Pancreas (tissue), 10 donors: ENCODE measurements at regions not wholly inside any gene's neighbourhood (a gene's known extent, or its start where the extent isn't known, plus 50 kb on each side); places are given as distances from the start of the nearest gene placed in this dataset.
"Not testable (repeated sequence)": the region's sequence is repeated elsewhere in the genome, so short reads cannot be mapped to it uniquely, and the experiment has no call there.

Experiments used
- ATAC-seq, 4 donors: fragments of 200-7000 bp; cut with Tn5 transposase; one replicate each; pipeline versions ENCODE4 v1.8.0 to v1.9.1; 2020; ENCODE audit warnings: mild to moderate bottlenecking in 4 of 4, moderate library complexity in 4 of 4
- DNase-seq, 6 donors: peaks; one replicate each; pipeline ENCODE4 v3.0.0-alpha.2; 2020
- FAIRE-seq: peaks from 2 replicates; lab custom pipeline; 2012; peaks lifted over from hg19 to GRCh38; lab: Jason Lieb, UNC
- H3K27ac ChIP-seq, 4 donors: fragments of 200-600 bp; sonication (generic); 1 replicate in 3 of 4; 2 replicates in 1 of 4; pipeline versions ENCODE4 v1.5.0 to v1.8.0; 2020
- H3K27me3 ChIP-seq, 4 donors: fragments of 200-600 bp; one replicate each; pipeline ENCODE4 v1.8.0; 2021
- H3K36me3 ChIP-seq, 3 donors: fragments of 200-600 bp; sonication (generic) in 1 of 3; one replicate each; pipeline versions ENCODE4 v1.5.0 to v1.8.0; 2020 to 2021
- H3K4me1 ChIP-seq, 3 donors: fragments of 200-600 bp; one replicate each; pipeline ENCODE4 v1.8.0; 2021
- H3K4me3 ChIP-seq, 4 donors: fragments of 200-600 bp; sonication (generic) in 2 of 4; one replicate each; pipeline versions ENCODE4 v1.5.0 to v1.8.0; 2020 to 2021
- H3K9me3 ChIP-seq, 4 donors: fragments of 200-600 bp; one replicate each; pipeline ENCODE4 v1.8.0; 2021
- CTCF ChIP-seq, 4 donors: fragments of 200-600 bp; sonication (generic) in 3 of 4; IDR thresholded peaks; one replicate each; pipeline versions ENCODE4 v1.5.0 to v1.8.0; 2021; ENCODE audit warnings: antibody characterized with exemption in 4 of 4
- WGBS, 2 donors: extraction: QIAGEN DNeasy Blood & Tissue Kit; methylation state at CpG; one replicate each; pipeline ENCODE4 v1.1.7; 2013; 5-methylcytosine and 5-hydroxymethylcytosine counted together
- intact Hi-C, 3 donors: fragments of 100-400 bp; cut with DNase I; formaldehyde crosslinking; loops; one replicate each; pipeline versions ENCODE4 v1.11.1 to v1.14.2; 2022
- donor health status: healthy with polysubstance abuse.
- donor health status: DM: no; HTN: no; CAD: no; lungs with moderate emphysema.
- donor health status: DM: no; HTN: no; CAD: no.
- donor health status: control.
- donor health status: control.
- donor health status: Bipolar disorder and iron deficiency.
- donor health status: DM: yes; HTN: yes; CAD: no.
- donor health status: DM: no; HTN: no; CAD: no.
- donor health status: DM: no; HTN: no; CAD: no.
- donor health status: DM: yes; HTN: yes; CAD: no.

GRCh38 chr18:28425886-28426285 is 249.0 kb upstream of the CDH2 start:
- intact Hi-C loops: no loop called here
- no peaks in the 10 kb centered on the region for H3K36me3 ChIP-seq
- H3K4me1 ChIP-seq: no peaks in the 10 kb centered on the region
- ATAC-seq (no peak), DNase-seq (no peak), FAIRE-seq (no peak)
- no peak overlapping the region for H3K4me3 ChIP-seq
- no peaks in the 10 kb centered on the region for H3K9me3 ChIP-seq
- 61 to 71% methylated on average over 5 of the region's 5 CpGs for WGBS, 2 donors
- no peak overlapping the region for H3K27ac ChIP-seq
- no peak for TF ChIP-seq CTCF (IDR thresholded peaks at IDR 0.05)
- H3K27me3 ChIP-seq: no peaks in the 10 kb centered on the region

- H3K27me3 ChIP-seq: no peaks in the 10 kb centered on the region
- DNase-seq (no peak), FAIRE-seq (no peak), ATAC-seq (no peak)
- no peak for TF ChIP-seq CTCF (IDR thresholded peaks at IDR 0.05)
- no peaks in the 10 kb centered on the region for H3K4me1 ChIP-seq
- H3K27ac ChIP-seq: no peak overlapping the region
- WGBS, 2 donors: 77 to 86% methylated on average over 2 of the region's 2 CpGs
- no peak overlapping the region for H3K4me3 ChIP-seq
- intact Hi-C loops: no loop called here
- no peaks in the 10 kb centered on the region for H3K36me3 ChIP-seq
- H3K9me3 ChIP-seq: no peaks in the 10 kb centered on the region
These were observed 245.6 kb upstream of the CDH2 start for GRCh38 chr18:28422577-28422976.

DNA sequence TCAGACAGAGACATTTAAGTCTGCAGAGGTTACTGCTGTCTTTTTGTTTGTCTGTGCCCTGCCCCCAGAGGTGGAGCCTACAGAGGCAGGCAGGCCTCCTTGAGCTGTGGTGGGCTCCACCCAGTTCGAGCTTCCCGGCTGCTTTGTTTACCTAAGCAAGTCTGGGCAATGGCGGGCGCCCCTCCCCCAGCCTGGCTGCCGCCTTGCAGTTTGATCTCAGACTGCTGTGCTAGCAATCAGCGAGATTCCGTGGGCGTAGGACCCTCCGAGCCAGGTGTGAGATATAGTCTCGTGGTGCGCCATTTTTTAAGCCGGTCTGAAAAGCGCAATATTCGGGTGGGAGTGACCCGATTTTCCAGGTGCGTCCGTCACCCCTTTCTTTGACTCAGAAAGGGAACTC is 245.0 kb upstream of the CDH2 start:
- WGBS, 2 donors: 68 to 73% methylated on average over 10 to 17 of the region's 17 CpGs
- not testable (repeated sequence) for FAIRE-seq

DNA sequence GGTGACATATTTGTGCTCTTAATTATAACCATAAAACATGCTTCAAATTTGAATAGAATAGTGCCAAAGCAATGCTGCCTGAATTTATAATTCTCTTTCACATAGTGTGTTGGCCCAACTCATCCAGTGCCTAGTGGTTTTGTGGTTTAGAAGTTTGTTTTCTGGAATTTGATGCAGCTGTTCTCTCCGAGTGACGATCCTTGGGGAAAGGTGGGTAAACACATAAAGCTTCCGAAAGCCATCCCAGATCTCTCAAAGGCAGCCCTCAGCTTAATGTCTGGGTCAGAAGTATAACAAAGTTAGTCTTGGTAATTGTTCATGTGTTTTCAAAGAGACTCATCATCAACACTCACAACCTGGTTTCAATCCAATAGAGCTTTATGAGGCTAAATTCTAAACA is 235.6 kb upstream of the CDH2 start:
- Histone ChIP-seq H3K9me3 (no peaks in the 10 kb centered on the region), H3K36me3 (no peaks in the 10 kb centered on the region), H3K27ac (no peak overlapping the region), H3K4me3 (no peak overlapping the region), H3K4me1 (no peaks in the 10 kb centered on the region), H3K27me3 (no peaks in the 10 kb centered on the region)
- ATAC-seq (no peak), FAIRE-seq (no peak), DNase-seq (no peak)
- WGBS, 2 donors: 55 to 71% methylated on average over 3 of the region's 3 CpGs
- no peak for TF ChIP-seq CTCF (IDR thresholded peaks at IDR 0.05)
- intact Hi-C loops: no loop called here

More for the DNA sequence above, 245.0 kb upstream of the CDH2 start:
- DNase-seq, H3K4me3 ChIP-seq, H3K36me3 ChIP-seq, H3K27ac ChIP-seq, ATAC-seq, H3K9me3 ChIP-seq, H3K27me3 ChIP-seq, H3K4me1 ChIP-seq, intact Hi-C loops: not testable (repeated sequence)

DNA sequence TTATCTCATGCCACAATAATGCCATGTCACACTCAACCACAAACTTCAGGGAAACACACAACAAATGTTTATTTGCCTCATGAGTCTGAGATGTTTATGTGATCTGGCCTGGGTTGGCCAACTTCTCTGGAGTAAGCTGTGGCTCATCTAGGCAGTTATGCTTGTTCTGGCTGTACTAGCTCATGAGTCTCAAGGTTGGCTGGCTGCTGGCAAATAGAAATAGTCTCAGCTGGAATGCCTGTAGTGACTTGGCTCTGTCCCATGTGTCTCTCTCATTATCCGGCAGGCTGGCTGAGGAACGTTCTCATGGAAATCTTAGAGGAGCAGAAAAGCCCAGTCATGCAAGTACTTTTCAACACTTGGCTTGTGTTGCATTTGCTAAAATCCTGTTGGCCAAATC is 234.9 kb upstream of the CDH2 start:
- no peak for FAIRE-seq
- 58 to 69% methylated on average over 2 of the region's 2 CpGs for WGBS, 2 donors
- no peaks in the 10 kb centered on the region for H3K4me1 ChIP-seq
- intact Hi-C loops: no loop called here
- H3K9me3 ChIP-seq: no peaks in the 10 kb centered on the region
- no peaks in the 10 kb centered on the region for H3K27me3 ChIP-seq
- no peaks in the 10 kb centered on the region for H3K36me3 ChIP-seq
- no peak overlapping the region for H3K27ac ChIP-seq
- no peak for DNase-seq
- no peak for TF ChIP-seq CTCF (IDR thresholded peaks at IDR 0.05)
- H3K4me3 ChIP-seq: no peak overlapping the region
- no peak for ATAC-seq
